ENCODE measurements at regions not wholly inside any gene's neighbourhood (a gene's known extent, or its start where the extent isn't known, plus 50 kb on each side); places are given as distances from the start of the nearest gene placed in this dataset.

GRCh38 chr4:117466388-117466787, 381.0 kb upstream of the TRAM1L1 start:
- no peak overlapping the region for H3K4me3 ChIP-seq (ENCODE audit: low read depth, low read length)
- DNase-seq (ENCODE audit: low read depth), result no peak
- TF ChIP-seq CTCF (IDR thresholded peaks at IDR 0.05; ENCODE audit: low read depth, low read length), result no peak
- no peak for TF ChIP-seq POLR2A (IDR thresholded peaks at IDR 0.05; ENCODE audit: extremely low read depth, insufficient read length)
- no peak for TF ChIP-seq MYC (IDR thresholded peaks at IDR 0.05; ENCODE audit: low read depth, low read length)
- TF ChIP-seq, protein P1, sequence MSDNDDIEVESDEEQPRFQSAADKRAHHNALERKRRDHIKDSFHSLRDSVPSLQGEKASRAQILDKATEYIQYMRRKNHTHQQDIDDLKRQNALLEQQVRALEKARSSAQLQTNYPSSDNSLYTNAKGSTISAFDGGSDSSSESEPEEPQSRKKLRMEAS (IDR thresholded peaks at IDR 0.05; ENCODE audit: low read depth, low read length), result no peak

GRCh38 chr4:117467404-117467803, 382.0 kb upstream of the TRAM1L1 start:
- TF ChIP-seq MYC (IDR thresholded peaks at IDR 0.05; ENCODE audit: low read depth, low read length), result no peak
- TF ChIP-seq POLR2A (IDR thresholded peaks at IDR 0.05; ENCODE audit: extremely low read depth, insufficient read length), result no peak
- TF ChIP-seq, protein P1 (IDR thresholded peaks at IDR 0.05; ENCODE audit: low read depth, low read length), result no peak
- TF ChIP-seq CTCF (IDR thresholded peaks at IDR 0.05; ENCODE audit: low read depth, low read length), result no peak
- DNase-seq (ENCODE audit: low read depth), result no peak

GRCh38 chr4:117474987-117475386, 389.6 kb upstream of the TRAM1L1 start:
- no peak overlapping the region for H3K4me3 ChIP-seq (ENCODE audit: low read depth, low read length)
- TF ChIP-seq, protein P1 (IDR thresholded peaks at IDR 0.05; ENCODE audit: low read depth, low read length), result no peak
- no peak for TF ChIP-seq MYC (IDR thresholded peaks at IDR 0.05; ENCODE audit: low read depth, low read length)
- TF ChIP-seq POLR2A (IDR thresholded peaks at IDR 0.05; ENCODE audit: extremely low read depth, insufficient read length), result no peak
- no peak for TF ChIP-seq CTCF (IDR thresholded peaks at IDR 0.05; ENCODE audit: low read depth, low read length)
- DNase-seq (ENCODE audit: low read depth), result no peak

More at GRCh38 chr4:117467404-117467803, 382.0 kb upstream of the TRAM1L1 start:
- H3K4me3 ChIP-seq (ENCODE audit: low read depth, low read length), result no peak overlapping the region

GRCh38 chr4:117477925-117478324, 392.5 kb upstream of the TRAM1L1 start:
- TF ChIP-seq CTCF (IDR thresholded peaks at IDR 0.05; ENCODE audit: low read depth, low read length) (no peak), POLR2A (IDR thresholded peaks at IDR 0.05; ENCODE audit: extremely low read depth, insufficient read length) (no peak), MYC (IDR thresholded peaks at IDR 0.05; ENCODE audit: low read depth, low read length) (no peak)
- TF ChIP-seq, protein P1 (IDR thresholded peaks at IDR 0.05; ENCODE audit: low read depth, low read length), result no peak
- no peak for DNase-seq (ENCODE audit: low read depth)
- H3K4me3 ChIP-seq (ENCODE audit: low read depth, low read length), result no peak overlapping the region

- no peak overlapping the region for H3K4me3 ChIP-seq (ENCODE audit: low read depth, low read length)
- DNase-seq (ENCODE audit: low read depth), result no peak
- TF ChIP-seq CTCF (IDR thresholded peaks at IDR 0.05; ENCODE audit: low read depth, low read length), result no peak
- TF ChIP-seq POLR2A (IDR thresholded peaks at IDR 0.05; ENCODE audit: extremely low read depth, insufficient read length), result no peak
- no peak for TF ChIP-seq MYC (IDR thresholded peaks at IDR 0.05; ENCODE audit: low read depth, low read length)
- TF ChIP-seq, protein P1 (IDR thresholded peaks at IDR 0.05; ENCODE audit: low read depth, low read length), result no peak
Measured at GRCh38 chr4:117478702-117479101, 393.3 kb upstream of the TRAM1L1 start.

All from NB4 (cell line).